Muscle layer of duodenum (tissue), 2 donors: ENCODE measurements at regions not wholly inside any gene's neighbourhood (a gene's known extent, or its start where the extent isn't known, plus 50 kb on each side); places are given as distances from the start of the nearest gene placed in this dataset.

Experiments
- H3K27ac ChIP-seq: one replicate; pipeline ENCODE4 v1.7.0; 2013; ENCODE audit warnings: mild to moderate bottlenecking, low read length
- H3K27me3 ChIP-seq: one replicate; pipeline ENCODE4 v1.7.0; 2013; ENCODE audit warnings: low read depth, mild to moderate bottlenecking, control low read depth, low read length
- H3K36me3 ChIP-seq, 2 donors: one replicate each; pipeline ENCODE4 v1.7.0; 2013; ENCODE audit warnings: low read length in 2 of 2, control low read depth in 1 of 2, mild to moderate bottlenecking in 1 of 2; ENCODE audit not compliant: insufficient read depth in 2 of 2, control insufficient read depth in 1 of 2
- H3K4me1 ChIP-seq, 2 donors: one replicate each; pipeline ENCODE4 v1.7.0; 2013; ENCODE audit warnings: low read length in 2 of 2, mild to moderate bottlenecking in 2 of 2, control low read depth in 1 of 2, moderate library complexity in 1 of 2; ENCODE audit not compliant: insufficient read depth in 2 of 2, control insufficient read depth in 1 of 2
- H3K4me3 ChIP-seq, 2 donors: one replicate each; pipeline ENCODE4 v1.7.0; 2013; ENCODE audit warnings: low read length in 2 of 2, low read depth in 1 of 2, mild to moderate bottlenecking in 1 of 2
- H3K9me3 ChIP-seq, 2 donors: one replicate each; pipeline ENCODE4 v1.7.0; 2013; ENCODE audit warnings: low read length in 2 of 2, control low read depth in 1 of 2, mild to moderate bottlenecking in 1 of 2; ENCODE audit not compliant: control insufficient read depth in 1 of 2
- donor health status: healthy.

- no peaks in the 10 kb centered on the region for H3K9me3 ChIP-seq
- H3K36me3 ChIP-seq: no peaks in the 10 kb centered on the region
- no peak overlapping the region for H3K27ac ChIP-seq
- no peaks in the 10 kb centered on the region for H3K27me3 ChIP-seq
- peaks cover 0 to 7% of the 10 kb centered on the region in 2 donors for H3K4me1 ChIP-seq
- H3K4me3 ChIP-seq: no peak overlapping the region
Observed at GRCh38 chr1:232303222-232303620, 326.7 kb downstream of the SIPA1L2 start.

GRCh38 chr1:232302376-232303221 lies 327.3 kb downstream of the SIPA1L2 start:
- Histone ChIP-seq H3K9me3 (no peaks in the 10 kb centered on the region), H3K4me1 (peaks cover 0 to 7% of the 10 kb centered on the region in 2 donors), H3K27ac (no peak overlapping the region), H3K4me3 (no peak overlapping the region), H3K36me3 (no peaks in the 10 kb centered on the region), H3K27me3 (no peaks in the 10 kb centered on the region)

- H3K27ac ChIP-seq: no peak overlapping the region
- H3K36me3 ChIP-seq: no peaks in the 10 kb centered on the region
- H3K4me3 ChIP-seq: no peak overlapping the region
- H3K4me1 ChIP-seq: no peaks in the 10 kb centered on the region
- no peaks in the 10 kb centered on the region for H3K9me3 ChIP-seq
- no peaks in the 10 kb centered on the region for H3K27me3 ChIP-seq
Observed at GRCh38 chr1:232301246-232301645, 328.7 kb downstream of the SIPA1L2 start.

- no peak overlapping the region for H3K27ac ChIP-seq
- no peaks in the 10 kb centered on the region for H3K4me1 ChIP-seq
- no peaks in the 10 kb centered on the region for H3K36me3 ChIP-seq
- H3K9me3 ChIP-seq: no peaks in the 10 kb centered on the region
- H3K4me3 ChIP-seq: no peak overlapping the region
- H3K27me3 ChIP-seq: no peaks in the 10 kb centered on the region
Observed at GRCh38 chr1:232300466-232300865, 329.5 kb downstream of the SIPA1L2 start.

- Histone ChIP-seq H3K9me3 (no peaks in the 10 kb centered on the region), H3K4me3 (no peak overlapping the region), H3K36me3 (no peaks in the 10 kb centered on the region), H3K4me1 (peaks cover 0 to 8% of the 10 kb centered on the region in 2 donors), H3K27me3 (no peaks in the 10 kb centered on the region), H3K27ac (no peak overlapping the region)
Observed at GRCh38 chr1:232296461-232296860, 333.5 kb downstream of the SIPA1L2 start.

GRCh38 chr1:232293361-232293760 lies 336.6 kb downstream of the SIPA1L2 start:
- Histone ChIP-seq H3K4me3 (no peak overlapping the region), H3K36me3 (no peaks in the 10 kb centered on the region), H3K27ac (no peak overlapping the region), H3K27me3 (no peaks in the 10 kb centered on the region), H3K9me3 (no peaks in the 10 kb centered on the region), H3K4me1 (peaks cover 0 to 10% of the 10 kb centered on the region in 2 donors)

GRCh38 chr1:232292818-232293217 lies 337.1 kb downstream of the SIPA1L2 start:
- H3K4me1 ChIP-seq: peaks cover 0 to 10% of the 10 kb centered on the region in 2 donors
- no peaks in the 10 kb centered on the region for H3K36me3 ChIP-seq
- H3K9me3 ChIP-seq: no peaks in the 10 kb centered on the region
- no peak overlapping the region for H3K4me3 ChIP-seq
- H3K27ac ChIP-seq: no peak overlapping the region
- H3K27me3 ChIP-seq: no peaks in the 10 kb centered on the region

- no peaks in the 10 kb centered on the region for H3K36me3 ChIP-seq
- H3K4me1 ChIP-seq: peaks cover 0 to 10% of the 10 kb centered on the region in 2 donors
- H3K4me3 ChIP-seq: no peak overlapping the region
- H3K27me3 ChIP-seq: no peaks in the 10 kb centered on the region
- no peaks in the 10 kb centered on the region for H3K9me3 ChIP-seq
- H3K27ac ChIP-seq: peak overlapping the region; percentile 45
Observed at GRCh38 chr1:232292239-232292638, 337.7 kb downstream of the SIPA1L2 start.

GRCh38 chr1:232291681-232292080 lies 338.3 kb downstream of the SIPA1L2 start:
- Histone ChIP-seq H3K36me3 (no peaks in the 10 kb centered on the region), H3K4me3 (no peak overlapping the region), H3K27me3 (no peaks in the 10 kb centered on the region), H3K27ac (peak overlapping the region; percentile 20), H3K9me3 (no peaks in the 10 kb centered on the region), H3K4me1 (peaks cover 0 to 10% of the 10 kb centered on the region in 2 donors)

GRCh38 chr1:232291261-232291660 lies 338.7 kb downstream of the SIPA1L2 start:
- no peaks in the 10 kb centered on the region for H3K9me3 ChIP-seq
- H3K27me3 ChIP-seq: no peaks in the 10 kb centered on the region
- H3K27ac ChIP-seq: peak overlapping the region; percentile 20
- no peaks in the 10 kb centered on the region for H3K36me3 ChIP-seq
- no peak overlapping the region for H3K4me3 ChIP-seq
- peaks cover 0 to 10% of the 10 kb centered on the region in 2 donors for H3K4me1 ChIP-seq

- peaks cover 0 to 10% of the 10 kb centered on the region in 2 donors for H3K4me1 ChIP-seq
- no peaks in the 10 kb centered on the region for H3K36me3 ChIP-seq
- no peak overlapping the region for H3K4me3 ChIP-seq
- no peaks in the 10 kb centered on the region for H3K9me3 ChIP-seq
- no peak overlapping the region for H3K27ac ChIP-seq
- no peaks in the 10 kb centered on the region for H3K27me3 ChIP-seq
Observed at GRCh38 chr1:232290570-232290969, 339.4 kb downstream of the SIPA1L2 start.
